ENCODE measurements at regions not wholly inside any gene's neighbourhood (a gene's known extent, or its start where the extent isn't known, plus 50 kb on each side); places are given as distances from the start of the nearest gene placed in this dataset.

GRCh38 chr19:30173593-30174356 lies 198.4 kb upstream of the ZNF536 start:
- TF ChIP-seq CTCF (IDR thresholded peaks at IDR 0.05) = no peak
- no peak for TF ChIP-seq ELF1 (IDR thresholded peaks at IDR 0.05)
- no peak for TF ChIP-seq EP300 (IDR thresholded peaks at IDR 0.05; ENCODE audit: borderline replicate concordance in 1 of 2, low read depth in 1 of 2, low read length in 1 of 2)
- TF ChIP-seq USF2 (IDR thresholded peaks at IDR 0.05; ENCODE audit: borderline replicate concordance, low read depth, low read length) = no peak

Data from SK-N-SH (cell line).